Activated CD8-positive, alpha-beta memory T cell treated with anti-CD3 and anti-CD28 coated beads, Interleukin-2, amount 10 ng/mL, durations not matched to agents 7 days and 5 days (primary cell): ENCODE measurements at regions not wholly inside any gene's neighbourhood (a gene's known extent, or its start where the extent isn't known, plus 50 kb on each side); places are given as distances from the start of the nearest gene placed in this dataset.

Experiments
- ATAC-seq: fragments of 150-1000 bp; cut with Tn5 transposase; one replicate; pipeline ENCODE4 v1.10.0; 2021; ENCODE audit warnings: moderate library complexity
- CTCF ChIA-PET: fragments of 350-600 bp; sonication (Branson Sonifier 250); formaldehyde crosslinking; loops from one replicate; lab custom pipeline; 2021; ENCODE audit warnings: antibody characterized with exemption; lab: Charles Lee
- DNase-seq: peaks from one replicate; pipeline ENCODE4 v3.0.0-alpha.2; 2020
- H3K27ac Mint-ChIP-seq: one replicate; pipeline ENCODE4 v1.8.0; 2021; ENCODE audit warnings: mild to moderate bottlenecking, mixed read lengths
- H3K27me3 Mint-ChIP-seq: one replicate; pipeline ENCODE4 v1.8.0; 2021; ENCODE audit warnings: mixed read lengths
- H3K36me3 Mint-ChIP-seq: one replicate; pipeline ENCODE4 v1.8.0; 2021; ENCODE audit warnings: mild to moderate bottlenecking, mixed read lengths
- H3K4me1 Mint-ChIP-seq: one replicate; pipeline ENCODE4 v1.8.0; 2021; ENCODE audit warnings: mixed read lengths
- H3K4me3 Mint-ChIP-seq: one replicate; pipeline ENCODE4 v1.8.0; 2021; ENCODE audit warnings: mild to moderate bottlenecking, moderate library complexity, mixed read lengths
- H3K9me3 Mint-ChIP-seq: one replicate; pipeline ENCODE4 v1.8.0; 2022; ENCODE audit warnings: low read depth, mixed read lengths

- Mint-ChIP-seq H3K36me3 (no peaks in the 10 kb centered on the region), H3K4me3 (no peak overlapping the region), H3K9me3 (no peaks in the 10 kb centered on the region), H3K4me1 (no peaks in the 10 kb centered on the region), H3K27me3 (peaks cover 11% of the 10 kb centered on the region), H3K27ac (no peak overlapping the region)
- CTCF ChIA-PET = interaction anchor here (0.8 to 1.4 kb wide), 2 partner anchors 13 to 112 kb away, joined by 3 read pairs; no protein-coding TSS in a partner anchor
- ATAC-seq (no peak), DNase-seq (no peak)
These were observed 53.7 kb upstream of the OTOGL start for GRCh38 chr12:80045594-80045993.

- Mint-ChIP-seq H3K27ac (no peak overlapping the region), H3K9me3 (no peaks in the 10 kb centered on the region), H3K27me3 (peaks cover 11% of the 10 kb centered on the region), H3K36me3 (no peaks in the 10 kb centered on the region), H3K4me3 (no peak overlapping the region), H3K4me1 (peaks cover 5% of the 10 kb centered on the region)
- ATAC-seq (no peak), DNase-seq (no peak)
- CTCF ChIA-PET = no interaction called here
These were observed 54.7 kb upstream of the OTOGL start for GRCh38 chr12:80044694-80045046.

- H3K4me1 Mint-ChIP-seq = peaks cover 5% of the 10 kb centered on the region
- no peaks in the 10 kb centered on the region for H3K9me3 Mint-ChIP-seq
- H3K27ac Mint-ChIP-seq = no peak overlapping the region
- H3K4me3 Mint-ChIP-seq = no peak overlapping the region
- no peaks in the 10 kb centered on the region for H3K36me3 Mint-ChIP-seq
- no peaks in the 10 kb centered on the region for H3K27me3 Mint-ChIP-seq
- DNase-seq (no peak), ATAC-seq (no peak)
- CTCF ChIA-PET = no interaction called here
These were observed 57.6 kb upstream of the OTOGL start for GRCh38 chr12:80041692-80042091.

GRCh38 chr12:80041071-80041470, 58.3 kb upstream of the OTOGL start:
- H3K4me1 Mint-ChIP-seq = peaks cover 5% of the 10 kb centered on the region
- H3K9me3 Mint-ChIP-seq = no peaks in the 10 kb centered on the region
- no peaks in the 10 kb centered on the region for H3K36me3 Mint-ChIP-seq
- H3K4me3 Mint-ChIP-seq = no peak overlapping the region
- CTCF ChIA-PET = no interaction called here
- no peak overlapping the region for H3K27ac Mint-ChIP-seq
- DNase-seq (no peak), ATAC-seq (no peak)
- no peaks in the 10 kb centered on the region for H3K27me3 Mint-ChIP-seq

GRCh38 chr12:80040075-80040738, 59.1 kb upstream of the OTOGL start:
- H3K4me1 Mint-ChIP-seq = peaks cover 5% of the 10 kb centered on the region
- CTCF ChIA-PET = no interaction called here
- H3K27me3 Mint-ChIP-seq = no peaks in the 10 kb centered on the region
- DNase-seq (no peak), ATAC-seq (no peak)
- no peak overlapping the region for H3K4me3 Mint-ChIP-seq
- H3K9me3 Mint-ChIP-seq = no peaks in the 10 kb centered on the region
- H3K27ac Mint-ChIP-seq = no peak overlapping the region
- H3K36me3 Mint-ChIP-seq = no peaks in the 10 kb centered on the region

- H3K36me3 Mint-ChIP-seq = no peaks in the 10 kb centered on the region
- H3K4me1 Mint-ChIP-seq = peaks cover 5% of the 10 kb centered on the region
- peaks cover 5% of the 10 kb centered on the region for H3K27me3 Mint-ChIP-seq
- ATAC-seq = no peak
- DNase-seq = no peak
- no peaks in the 10 kb centered on the region for H3K9me3 Mint-ChIP-seq
- CTCF ChIA-PET = no interaction called here
- H3K4me3 Mint-ChIP-seq = no peak overlapping the region
- H3K27ac Mint-ChIP-seq = no peak overlapping the region
These were observed 61.2 kb upstream of the OTOGL start for GRCh38 chr12:80038062-80038560.

- CTCF ChIA-PET = interaction anchor here (0.9 kb wide), 1 partner anchor 12 kb away, joined by 3 read pairs; no protein-coding TSS in a partner anchor
- H3K9me3 Mint-ChIP-seq = no peaks in the 10 kb centered on the region
These were observed 65.9 kb upstream of the OTOGL start for GRCh38 chr12:80033448-80033847.

GRCh38 chr12:80032946-80033345, 66.4 kb upstream of the OTOGL start:
- DNase-seq (no peak), ATAC-seq (no peak)
- Mint-ChIP-seq H3K9me3 (no peaks in the 10 kb centered on the region), H3K36me3 (no peaks in the 10 kb centered on the region), H3K27me3 (peaks cover 12% of the 10 kb centered on the region), H3K4me1 (no peaks in the 10 kb centered on the region), H3K27ac (no peak overlapping the region), H3K4me3 (no peak overlapping the region)
- CTCF ChIA-PET = interaction anchor here (0.9 kb wide), 1 partner anchor 13 kb away, joined by 3 read pairs; no protein-coding TSS in a partner anchor

More at GRCh38 chr12:80033448-80033847, 65.9 kb upstream of the OTOGL start:
- no peaks in the 10 kb centered on the region for H3K36me3 Mint-ChIP-seq
- peaks cover 12% of the 10 kb centered on the region for H3K27me3 Mint-ChIP-seq
- H3K4me1 Mint-ChIP-seq = no peaks in the 10 kb centered on the region
- no peak overlapping the region for H3K27ac Mint-ChIP-seq
- no peak overlapping the region for H3K4me3 Mint-ChIP-seq
- ATAC-seq (no peak), DNase-seq (no peak)

- H3K27me3 Mint-ChIP-seq = peaks cover 15% of the 10 kb centered on the region
- ATAC-seq = no peak
- CTCF ChIA-PET = no interaction called here
These were observed 68.1 kb upstream of the OTOGL start for GRCh38 chr12:80031229-80031628.

GRCh38 chr12:80025638-80026037, 73.7 kb upstream of the OTOGL start:
- H3K27ac Mint-ChIP-seq = no peak overlapping the region
- no peak for DNase-seq
- H3K4me1 Mint-ChIP-seq = no peaks in the 10 kb centered on the region
- no peak for ATAC-seq
- no peak overlapping the region for H3K4me3 Mint-ChIP-seq
- H3K9me3 Mint-ChIP-seq = no peaks in the 10 kb centered on the region
- CTCF ChIA-PET = interaction anchor here (1.4 kb wide), 1 partner anchor 161 kb away, joined by 3 read pairs; no protein-coding TSS in a partner anchor
- H3K36me3 Mint-ChIP-seq = no peaks in the 10 kb centered on the region
- peaks cover 15% of the 10 kb centered on the region for H3K27me3 Mint-ChIP-seq

More at GRCh38 chr12:80031229-80031628, 68.1 kb upstream of the OTOGL start:
- no peak overlapping the region for H3K4me3 Mint-ChIP-seq
- no peaks in the 10 kb centered on the region for H3K4me1 Mint-ChIP-seq
- no peaks in the 10 kb centered on the region for H3K36me3 Mint-ChIP-seq
- H3K9me3 Mint-ChIP-seq = no peaks in the 10 kb centered on the region
- no peak for DNase-seq
- H3K27ac Mint-ChIP-seq = no peak overlapping the region

GRCh38 chr12:80019691-80020090, 79.6 kb upstream of the OTOGL start:
- ATAC-seq (no peak), DNase-seq (no peak)
- no peaks in the 10 kb centered on the region for H3K9me3 Mint-ChIP-seq
- no peak overlapping the region for H3K4me3 Mint-ChIP-seq
- no peaks in the 10 kb centered on the region for H3K4me1 Mint-ChIP-seq
- CTCF ChIA-PET = no interaction called here
- no peak overlapping the region for H3K27ac Mint-ChIP-seq
- H3K27me3 Mint-ChIP-seq = peaks cover 6% of the 10 kb centered on the region
- H3K36me3 Mint-ChIP-seq = no peaks in the 10 kb centered on the region

GRCh38 chr12:80018119-80018518, 81.2 kb upstream of the OTOGL start:
- H3K36me3 Mint-ChIP-seq = no peaks in the 10 kb centered on the region
- ATAC-seq = no peak
- CTCF ChIA-PET = no interaction called here
- H3K9me3 Mint-ChIP-seq = no peaks in the 10 kb centered on the region
- H3K4me1 Mint-ChIP-seq = no peaks in the 10 kb centered on the region
- no peak for DNase-seq
- peaks cover 5% of the 10 kb centered on the region for H3K27me3 Mint-ChIP-seq
- H3K4me3 Mint-ChIP-seq = no peak overlapping the region
- no peak overlapping the region for H3K27ac Mint-ChIP-seq

GRCh38 chr12:80017261-80017870, 82.0 kb upstream of the OTOGL start:
- CTCF ChIA-PET = interaction anchor here (1.5 kb wide), 1 partner anchor 163 kb away, joined by 3 read pairs; no protein-coding TSS in a partner anchor
- no peaks in the 10 kb centered on the region for H3K36me3 Mint-ChIP-seq
- ATAC-seq (no peak), DNase-seq (no peak)
- no peak overlapping the region for H3K4me3 Mint-ChIP-seq
- no peaks in the 10 kb centered on the region for H3K9me3 Mint-ChIP-seq
- H3K27ac Mint-ChIP-seq = no peak overlapping the region
- H3K4me1 Mint-ChIP-seq = no peaks in the 10 kb centered on the region
- peaks cover 2% of the 10 kb centered on the region for H3K27me3 Mint-ChIP-seq

GRCh38 chr12:80016684-80017083, 81.8 kb upstream of the PPP1R12A start:
- ATAC-seq (no peak), DNase-seq (no peak)
- no peaks in the 10 kb centered on the region for H3K27me3 Mint-ChIP-seq

More at GRCh38 chr12:80016684-80017083, 81.8 kb upstream of the PPP1R12A start:
- H3K27ac Mint-ChIP-seq = no peak overlapping the region
- H3K4me1 Mint-ChIP-seq = no peaks in the 10 kb centered on the region
- no peaks in the 10 kb centered on the region for H3K36me3 Mint-ChIP-seq
- CTCF ChIA-PET = interaction anchor here (1.5 kb wide), 1 partner anchor 164 kb away, joined by 3 read pairs; no protein-coding TSS in a partner anchor
- H3K4me3 Mint-ChIP-seq = no peak overlapping the region
- H3K9me3 Mint-ChIP-seq = no peaks in the 10 kb centered on the region
